Small intestine (tissue), 7 donors: ENCODE measurements at regions not wholly inside any gene's neighbourhood (a gene's known extent, or its start where the extent isn't known, plus 50 kb on each side); places are given as distances from the start of the nearest gene placed in this dataset.

Experiments
- DNase-seq, 2 donors: peaks; one replicate each; pipeline versions ENCODE4 v3.0.0 to v3.0.0-alpha.2; 2013
- FAIRE-seq: peaks from 2 replicates; lab custom pipeline; 2012; peaks lifted over from hg19 to GRCh38; lab: Jason Lieb, UNC
- H3K27ac ChIP-seq, 3 donors: one replicate each; pipeline ENCODE4 v1.5.1; 2013; ENCODE audit warnings: low read length in 2 of 3, mild to moderate bottlenecking in 2 of 3, control low read depth in 1 of 3, inconsistent platforms in 1 of 3, low read depth in 1 of 3, moderate library complexity in 1 of 3
- H3K27me3 ChIP-seq, 3 donors: one replicate each; pipeline ENCODE4 v1.6.1; 2013; ENCODE audit warnings: low read length in 3 of 3, inconsistent platforms in 1 of 3; ENCODE audit not compliant: control insufficient read depth in 3 of 3, insufficient read depth in 3 of 3
- H3K36me3 ChIP-seq, 3 donors: one replicate each; pipeline ENCODE4 v1.6.1; 2013; ENCODE audit warnings: low read length in 3 of 3, inconsistent platforms in 1 of 3, low read depth in 1 of 3, mild to moderate bottlenecking in 1 of 3, moderate library complexity in 1 of 3; ENCODE audit not compliant: control insufficient read depth in 3 of 3, insufficient read depth in 2 of 3
- H3K4me1 ChIP-seq, 3 donors: one replicate each; pipeline ENCODE4 v1.6.1; 2013; ENCODE audit warnings: low read length in 2 of 3, inconsistent platforms in 1 of 3, low read depth in 1 of 3, mild to moderate bottlenecking in 1 of 3, moderate library complexity in 1 of 3; ENCODE audit not compliant: control insufficient read depth in 3 of 3, insufficient read depth in 2 of 3
- H3K4me3 ChIP-seq, 3 donors: one replicate each; pipeline ENCODE4 v1.5.1; 2013; ENCODE audit warnings: low read length in 3 of 3, control low read depth in 1 of 3, inconsistent platforms in 1 of 3, low read depth in 1 of 3, mild to moderate bottlenecking in 1 of 3, moderate library complexity in 1 of 3
- H3K9me3 ChIP-seq, 2 donors: one replicate each; pipeline ENCODE4 v1.6.1; 2013; ENCODE audit warnings: low read depth in 1 of 2, low read length in 1 of 2; ENCODE audit not compliant: control insufficient read depth in 2 of 2, insufficient read depth in 1 of 2
- WGBS, 3 donors: extraction: QIAGEN DNeasy Blood & Tissue Kit; methylation state at CpG; one replicate each; pipeline ENCODE4 v1.1.7; 2013; 5-methylcytosine and 5-hydroxymethylcytosine counted together
- donor health status: healthy with polysubstance abuse.
- donor health status: control.
- donor health status: control.
- donor health status: Bipolar disorder and iron deficiency.
- donor health status: healthy.

GRCh38 chr18:22346401-22346952 lies 71.2 kb downstream of the CTAGE1 start:
- Histone ChIP-seq H3K27me3 (peaks cover 0 to 4% (median 0%) of the 10 kb centered on the region in 3 donors), H3K36me3 (no peaks in the 10 kb centered on the region), H3K4me3 (peak overlapping the region in 2 of 3 donors; percentile 1 to 8), H3K9me3 (no peaks in the 10 kb centered on the region), H3K4me1 (peaks cover 4 to 45% (median 8%) of the 10 kb centered on the region in 3 donors), H3K27ac (peak overlapping the region; percentile 72 to 87 (median 87))
- DNase-seq: peak; percentile 64 to 91
- FAIRE-seq: no peak
- 6 to 39% (median 15%) methylated on average over 2 of the region's 2 CpGs for WGBS, 3 donors

GRCh38 chr18:22345718-22346117 lies 72.0 kb downstream of the CTAGE1 start:
- Histone ChIP-seq H3K27me3 (peaks cover 0 to 4% (median 0%) of the 10 kb centered on the region in 3 donors), H3K36me3 (no peaks in the 10 kb centered on the region), H3K4me3 (no peak overlapping the region), H3K4me1 (peaks cover 4 to 49% (median 8%) of the 10 kb centered on the region in 3 donors), H3K27ac (peak overlapping the region; percentile 36 to 87 (median 72)), H3K9me3 (no peaks in the 10 kb centered on the region)
- peak in 1 of 2 donors; percentile 21 for DNase-seq
- 31 to 60% (median 43%) methylated on average over 2 of the region's 2 CpGs for WGBS, 3 donors
- FAIRE-seq: no peak

GRCh38 chr18:22344908-22345670 lies 72.6 kb downstream of the CTAGE1 start:
- Histone ChIP-seq H3K27me3 (peaks cover 0 to 4% (median 0%) of the 10 kb centered on the region in 3 donors), H3K4me1 (peaks cover 4 to 55% (median 8%) of the 10 kb centered on the region in 3 donors), H3K9me3 (no peaks in the 10 kb centered on the region), H3K27ac (peak overlapping the region; percentile 36 to 87 (median 72)), H3K4me3 (no peak overlapping the region), H3K36me3 (no peaks in the 10 kb centered on the region)
- 13 to 33% (median 21%) methylated on average over 3 of the region's 3 CpGs for WGBS, 3 donors
- peak; percentile 71 to 81 for DNase-seq
- no peak for FAIRE-seq

- WGBS, 3 donors: 40 to 49% (median 48%) methylated on average over 1 of the region's 1 CpG
- no peak for FAIRE-seq
- Histone ChIP-seq H3K27ac (peak overlapping the region in 2 of 3 donors; percentile 28 to 50), H3K4me3 (no peak overlapping the region), H3K9me3 (no peaks in the 10 kb centered on the region), H3K4me1 (peaks cover 4 to 61% (median 8%) of the 10 kb centered on the region in 3 donors), H3K27me3 (peaks cover 0 to 3% (median 0%) of the 10 kb centered on the region in 3 donors), H3K36me3 (no peaks in the 10 kb centered on the region)
- DNase-seq: no peak
Observed at GRCh38 chr18:22344445-22344844, 73.3 kb downstream of the CTAGE1 start.

- Histone ChIP-seq H3K27ac (peak overlapping the region in 2 of 3 donors; percentile 63 to 68), H3K36me3 (no peaks in the 10 kb centered on the region), H3K4me3 (no peak overlapping the region), H3K27me3 (no peaks in the 10 kb centered on the region), H3K9me3 (no peaks in the 10 kb centered on the region), H3K4me1 (peaks cover 4 to 61% (median 8%) of the 10 kb centered on the region in 3 donors)
- no peak for FAIRE-seq
- no peak for DNase-seq
- WGBS, 3 donors: 81 to 97% (median 84%) methylated on average over 5 of the region's 5 CpGs
Observed at GRCh38 chr18:22343613-22344012, 74.1 kb downstream of the CTAGE1 start.

GRCh38 chr18:22342625-22343024 lies 75.1 kb downstream of the CTAGE1 start:
- DNase-seq (peak; percentile 81 to 85), FAIRE-seq (no peak)
- Histone ChIP-seq H3K4me3 (no peak overlapping the region), H3K36me3 (no peaks in the 10 kb centered on the region), H3K9me3 (no peaks in the 10 kb centered on the region), H3K27ac (peak overlapping the region; percentile 37 to 68 (median 63)), H3K27me3 (no peaks in the 10 kb centered on the region), H3K4me1 (peaks cover 4 to 61% (median 8%) of the 10 kb centered on the region in 3 donors)
- WGBS, 3 donors: 9 to 50% (median 12%) methylated on average over 4 of the region's 4 CpGs

GRCh38 chr18:22340331-22340730 lies 77.4 kb downstream of the CTAGE1 start:
- FAIRE-seq (no peak), DNase-seq (peak in 1 of 2 donors; percentile 83)
- Histone ChIP-seq H3K9me3 (no peaks in the 10 kb centered on the region), H3K4me3 (no peak overlapping the region), H3K27me3 (no peaks in the 10 kb centered on the region), H3K4me1 (peaks cover 0 to 52% (median 7%) of the 10 kb centered on the region in 3 donors), H3K27ac (peak overlapping the region in 1 of 3 donors; percentile 50), H3K36me3 (no peaks in the 10 kb centered on the region)
- WGBS, 3 donors: 40 to 71% (median 55%) methylated on average over 3 of the region's 3 CpGs

GRCh38 chr18:22339913-22340312 lies 77.8 kb downstream of the CTAGE1 start:
- H3K36me3 ChIP-seq: no peaks in the 10 kb centered on the region

More at GRCh38 chr18:22339913-22340312, 77.8 kb downstream of the CTAGE1 start:
- Histone ChIP-seq H3K27ac (no peak overlapping the region), H3K4me1 (peaks cover under 1 to 52% (median 7%) of the 10 kb centered on the region in 3 donors), H3K27me3 (no peaks in the 10 kb centered on the region), H3K4me3 (no peak overlapping the region), H3K9me3 (no peaks in the 10 kb centered on the region)
- DNase-seq: no peak
- 67 to 75% (median 69%) methylated on average over 4 of the region's 4 CpGs for WGBS, 3 donors
- FAIRE-seq: no peak
